ENCODE measurements at regions not wholly inside any gene's neighbourhood (a gene's known extent, or its start where the extent isn't known, plus 50 kb on each side); places are given as distances from the start of the nearest gene placed in this dataset.

DNA sequence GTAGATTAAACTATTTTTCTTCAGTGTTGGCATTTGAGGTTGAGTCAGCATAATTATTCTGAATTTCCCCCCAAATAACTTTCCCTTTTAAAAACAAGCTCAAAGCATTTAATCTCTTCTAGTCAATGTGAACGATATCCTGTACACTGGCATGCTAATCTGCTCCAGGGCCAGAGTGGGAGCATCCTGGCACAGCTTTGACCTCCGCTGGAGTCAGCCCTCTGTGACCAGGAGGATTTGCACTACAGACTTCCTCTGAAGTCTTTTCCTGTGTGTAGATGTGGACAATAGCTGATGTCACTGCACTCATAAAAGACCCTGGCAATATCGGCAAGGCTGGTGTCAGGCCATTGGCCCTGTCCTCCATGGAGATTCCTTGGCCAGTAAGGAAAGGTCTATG is 340.2 kb downstream of the CDC14C start:
- TF ChIP-seq, protein P1, sequence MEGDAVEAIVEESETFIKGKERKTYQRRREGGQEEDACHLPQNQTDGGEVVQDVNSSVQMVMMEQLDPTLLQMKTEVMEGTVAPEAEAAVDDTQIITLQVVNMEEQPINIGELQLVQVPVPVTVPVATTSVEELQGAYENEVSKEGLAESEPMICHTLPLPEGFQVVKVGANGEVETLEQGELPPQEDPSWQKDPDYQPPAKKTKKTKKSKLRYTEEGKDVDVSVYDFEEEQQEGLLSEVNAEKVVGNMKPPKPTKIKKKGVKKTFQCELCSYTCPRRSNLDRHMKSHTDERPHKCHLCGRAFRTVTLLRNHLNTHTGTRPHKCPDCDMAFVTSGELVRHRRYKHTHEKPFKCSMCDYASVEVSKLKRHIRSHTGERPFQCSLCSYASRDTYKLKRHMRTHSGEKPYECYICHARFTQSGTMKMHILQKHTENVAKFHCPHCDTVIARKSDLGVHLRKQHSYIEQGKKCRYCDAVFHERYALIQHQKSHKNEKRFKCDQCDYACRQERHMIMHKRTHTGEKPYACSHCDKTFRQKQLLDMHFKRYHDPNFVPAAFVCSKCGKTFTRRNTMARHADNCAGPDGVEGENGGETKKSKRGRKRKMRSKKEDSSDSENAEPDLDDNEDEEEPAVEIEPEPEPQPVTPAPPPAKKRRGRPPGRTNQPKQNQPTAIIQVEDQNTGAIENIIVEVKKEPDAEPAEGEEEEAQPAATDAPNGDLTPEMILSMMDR (IDR thresholded peaks at IDR 0.05): no peak
- no peak for TF ChIP-seq POLR2A (IDR thresholded peaks at IDR 0.05)
